ENCODE measurements at regions not wholly inside any gene's neighbourhood (a gene's known extent, or its start where the extent isn't known, plus 50 kb on each side); places are given as distances from the start of the nearest gene placed in this dataset.

DNA sequence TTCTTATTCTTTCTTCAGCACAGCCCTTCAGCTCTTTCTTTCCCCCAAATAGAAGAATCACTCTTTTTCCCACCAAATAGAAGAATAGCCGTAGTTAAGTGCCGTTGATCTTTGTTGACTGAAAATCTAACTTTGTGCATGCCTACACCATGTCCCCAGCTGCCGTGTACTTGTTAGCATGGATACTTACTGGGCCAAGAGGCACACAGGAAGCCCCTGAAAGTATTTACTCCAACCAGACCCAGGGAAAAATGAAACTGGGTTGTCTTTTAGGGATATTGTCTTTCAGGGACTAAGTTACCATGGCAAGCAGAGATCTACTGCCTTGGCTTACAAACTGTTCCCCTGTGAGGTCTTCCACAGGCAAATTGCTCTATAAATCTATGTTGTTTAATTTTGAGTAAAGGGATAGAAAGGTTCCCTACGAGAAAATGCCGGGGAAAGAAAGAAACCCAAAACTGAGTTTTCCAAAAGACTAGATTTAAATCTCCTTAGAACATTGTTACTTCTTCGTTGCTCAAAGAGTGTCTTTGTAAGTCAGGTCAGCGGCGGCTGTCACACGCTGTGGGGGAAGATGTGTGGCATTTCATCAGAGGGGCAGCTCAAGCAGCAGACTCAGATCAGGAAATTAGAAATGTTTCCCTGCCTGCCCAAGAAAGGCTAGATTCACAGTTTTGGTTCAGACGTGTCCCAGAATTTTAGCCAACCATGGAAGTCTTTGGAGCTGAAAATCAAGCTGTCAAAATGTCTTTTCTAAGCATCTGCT is 152.7 kb upstream of the PRNP start:
- ATAC-seq (ENCODE audit: poor library complexity) (no peak), DNase-seq (no peak)
- intact Hi-C loops (cut with DNase I), result no loop called here

GRCh38 chr20:4532772-4533171 is 153.5 kb upstream of the PRNP start:
- ATAC-seq (ENCODE audit: poor library complexity) (no peak), DNase-seq (no peak)

GRCh38 chr20:4524792-4525191 is 161.5 kb upstream of the PRNP start:
- DNase-seq, result no peak

More at GRCh38 chr20:4532772-4533171, 153.5 kb upstream of the PRNP start:
- intact Hi-C loops (cut with DNase I), result no loop called here

DNA sequence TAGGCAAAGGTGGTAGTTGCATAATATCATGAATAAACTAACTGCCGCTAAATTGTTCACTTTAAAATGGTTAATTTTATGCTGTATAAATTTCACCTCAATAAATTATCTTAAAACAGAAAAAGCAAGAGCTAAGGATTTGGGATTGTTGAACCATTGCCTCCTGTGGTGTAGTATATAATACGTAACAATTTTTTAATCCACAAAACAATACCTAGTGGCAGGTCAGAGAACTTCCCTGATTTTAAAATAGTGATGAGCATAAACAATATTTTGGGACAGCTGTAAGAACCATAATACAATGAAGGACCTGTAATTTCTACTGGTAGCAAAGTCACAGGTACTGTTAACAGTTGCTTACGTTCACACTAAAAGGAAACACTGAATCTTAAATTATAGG is 161.9 kb upstream of the PRNP start:
- intact Hi-C loops (cut with DNase I), result no loop called here
- ATAC-seq (ENCODE audit: poor library complexity), result no peak
- DNase-seq, result no peak

More at GRCh38 chr20:4524792-4525191, 161.5 kb upstream of the PRNP start:
- intact Hi-C loops (cut with DNase I), result no loop called here
- no peak for ATAC-seq (ENCODE audit: poor library complexity)

DNA sequence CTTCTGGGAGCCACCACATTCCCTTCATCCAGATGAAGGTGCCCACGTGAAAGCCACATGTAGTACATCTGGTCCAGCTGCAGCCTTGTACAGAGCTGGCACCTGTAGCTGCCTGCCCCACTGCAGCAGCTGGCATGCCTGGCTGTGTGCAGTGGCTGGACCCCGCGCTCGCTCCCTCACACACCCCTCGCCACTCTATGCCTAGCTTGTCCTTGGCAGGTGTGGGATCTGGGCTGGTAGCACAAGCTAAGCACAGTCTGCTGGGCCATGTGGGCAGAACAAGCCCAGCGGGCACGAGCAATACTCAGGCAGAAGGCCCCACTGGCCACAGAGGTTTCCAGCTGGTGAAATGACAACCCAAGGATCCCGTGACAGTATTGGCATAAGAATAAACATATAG is 163.9 kb upstream of the PRNP start:
- intact Hi-C loops (cut with DNase I), result no loop called here
- no peak for ATAC-seq (ENCODE audit: poor library complexity)
- DNase-seq, result no peak

DNA sequence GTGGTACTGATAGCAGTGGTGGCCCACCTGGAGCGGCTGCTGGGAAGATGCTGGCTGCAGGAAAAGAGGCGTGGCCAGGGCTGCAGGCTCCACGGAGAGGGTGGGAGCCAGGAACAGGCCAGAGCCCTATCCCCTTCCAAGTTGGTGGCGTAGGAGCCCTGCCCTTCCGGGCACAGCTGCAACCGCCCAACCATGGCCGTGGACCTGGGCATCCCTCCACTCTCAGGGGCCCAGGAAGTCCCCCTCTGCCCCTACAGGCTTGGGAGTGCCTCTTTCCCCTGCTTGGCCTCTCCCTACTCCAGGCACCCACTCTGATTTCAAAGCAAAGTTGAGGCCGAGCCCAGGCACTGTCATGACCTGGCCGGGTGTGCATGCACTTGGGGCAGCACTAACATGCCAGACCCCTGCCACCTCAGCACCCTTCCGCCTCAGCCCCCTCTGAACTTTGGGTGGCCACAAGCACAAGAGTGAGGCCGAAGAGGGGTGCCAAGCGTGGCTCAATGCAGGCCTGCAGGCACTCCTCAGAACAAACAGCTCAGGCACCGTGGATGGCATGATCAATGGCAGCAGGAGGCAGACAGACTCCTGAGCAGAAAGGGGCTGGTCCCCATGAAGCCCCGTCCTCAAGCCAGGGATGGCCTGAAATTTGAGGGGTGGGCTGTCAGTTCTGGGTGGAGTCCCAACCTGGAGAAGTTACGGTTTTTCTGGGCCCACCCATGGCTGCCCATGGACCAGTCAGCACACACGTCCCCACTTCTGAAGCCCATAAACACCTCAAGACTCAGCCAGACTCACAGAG is 164.9 kb upstream of the PRNP start:
- ATAC-seq (ENCODE audit: poor library complexity) (no peak), DNase-seq (no peak)
- intact Hi-C loops (cut with DNase I), result no loop called here

DNA sequence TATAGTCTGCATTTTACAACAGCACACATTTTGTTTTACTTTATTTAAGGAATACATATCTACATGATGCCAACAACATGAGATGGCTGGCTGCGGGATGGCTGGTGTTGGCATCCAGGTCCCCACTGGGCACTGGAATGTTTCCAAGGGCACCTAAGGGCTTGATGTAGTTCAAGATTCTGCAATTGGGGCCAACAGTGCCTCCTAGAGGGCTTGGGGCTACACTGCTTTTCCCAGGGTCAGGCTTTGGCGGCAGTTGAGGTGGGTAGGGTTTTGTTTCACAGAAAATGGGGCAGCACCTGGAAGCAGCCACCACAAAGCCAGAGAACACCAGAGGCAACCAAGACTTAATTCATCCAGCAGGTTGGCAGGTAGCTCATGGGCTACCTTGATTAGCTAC is 166.7 kb upstream of the PRNP start:
- intact Hi-C loops (cut with DNase I), result no loop called here
- DNase-seq (no peak), ATAC-seq (ENCODE audit: poor library complexity) (no peak)

- ATAC-seq (ENCODE audit: poor library complexity), result no peak
- DNase-seq, result no peak
- intact Hi-C loops (cut with DNase I), result no loop called here
Observed at GRCh38 chr20:4516876-4517275, 169.4 kb upstream of the PRNP start.

- DNase-seq (no peak), ATAC-seq (ENCODE audit: poor library complexity) (no peak)
- intact Hi-C loops (cut with DNase I), result no loop called here
Observed at GRCh38 chr20:4513720-4514119, 172.5 kb upstream of the PRNP start.

- ATAC-seq (ENCODE audit: poor library complexity), result no peak
- no peak for DNase-seq
- intact Hi-C loops (cut with DNase I), result no loop called here
Observed at GRCh38 chr20:4512891-4513550, 173.2 kb upstream of the PRNP start.

GRCh38 chr20:4511776-4512175 is 174.5 kb upstream of the PRNP start:
- ATAC-seq (ENCODE audit: poor library complexity) (no peak), DNase-seq (no peak)
- intact Hi-C loops (cut with DNase I), result no loop called here

DNA sequence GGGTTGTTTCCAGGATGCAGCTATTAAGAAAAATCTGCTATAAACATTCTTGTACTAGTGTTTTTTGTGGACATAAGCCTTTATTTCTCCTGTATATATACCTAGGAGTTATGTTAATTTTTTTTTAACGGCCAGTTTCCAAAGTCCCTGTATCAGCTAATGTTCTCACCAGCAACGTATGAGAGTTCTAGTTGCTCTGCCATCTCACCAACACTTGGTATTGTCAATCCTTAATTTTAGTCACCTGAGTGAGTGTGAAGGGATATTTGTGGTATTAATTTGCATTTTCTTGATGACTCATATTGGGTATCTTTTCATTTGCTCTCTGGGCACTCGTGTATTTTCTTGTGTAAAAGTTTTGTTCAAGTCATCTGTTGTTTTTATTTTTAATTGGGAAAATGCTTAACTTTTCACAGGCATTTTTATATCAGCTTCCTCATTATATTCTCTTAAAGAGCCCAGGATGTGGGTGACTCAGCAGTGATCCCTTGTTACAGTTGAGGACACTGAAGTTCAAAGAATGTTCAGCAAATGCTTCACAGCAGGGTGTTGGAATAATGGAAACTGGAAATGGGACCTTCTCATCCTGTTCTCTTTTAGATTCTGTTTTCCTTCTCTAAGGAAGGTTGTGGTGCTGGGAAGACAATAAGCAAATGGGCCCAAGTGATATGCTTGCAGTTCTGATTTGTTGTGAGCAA is 176.3 kb upstream of the PRNP start:
- no peak for ATAC-seq (ENCODE audit: poor library complexity)
- intact Hi-C loops (cut with DNase I), result no loop called here

GRCh38 chr20:4508773-4509172 is 177.5 kb upstream of the PRNP start:
- intact Hi-C loops (cut with DNase I), result no loop called here
- no peak for DNase-seq
- ATAC-seq (ENCODE audit: poor library complexity), result no peak

More for the DNA sequence above, 176.3 kb upstream of the PRNP start:
- no peak for DNase-seq

GRCh38 chr20:4507288-4507719 is 179.0 kb upstream of the PRNP start:
- DNase-seq, result no peak
- ATAC-seq (ENCODE audit: poor library complexity), result no peak
- intact Hi-C loops (cut with DNase I), result no loop called here

- intact Hi-C loops (cut with DNase I), result no loop called here
- DNase-seq (no peak), ATAC-seq (ENCODE audit: poor library complexity) (no peak)
Observed at GRCh38 chr20:4504814-4505213, 181.4 kb upstream of the PRNP start.

GRCh38 chr20:4502756-4503155 is 183.5 kb upstream of the PRNP start:
- DNase-seq (no peak), ATAC-seq (ENCODE audit: poor library complexity) (no peak)
- intact Hi-C loops (cut with DNase I), result no loop called here

GRCh38 chr20:4493386-4493785 is 192.9 kb upstream of the PRNP start:
- intact Hi-C loops (cut with DNase I), result no loop called here
- ATAC-seq (ENCODE audit: poor library complexity) (no peak), DNase-seq (no peak)

DNA sequence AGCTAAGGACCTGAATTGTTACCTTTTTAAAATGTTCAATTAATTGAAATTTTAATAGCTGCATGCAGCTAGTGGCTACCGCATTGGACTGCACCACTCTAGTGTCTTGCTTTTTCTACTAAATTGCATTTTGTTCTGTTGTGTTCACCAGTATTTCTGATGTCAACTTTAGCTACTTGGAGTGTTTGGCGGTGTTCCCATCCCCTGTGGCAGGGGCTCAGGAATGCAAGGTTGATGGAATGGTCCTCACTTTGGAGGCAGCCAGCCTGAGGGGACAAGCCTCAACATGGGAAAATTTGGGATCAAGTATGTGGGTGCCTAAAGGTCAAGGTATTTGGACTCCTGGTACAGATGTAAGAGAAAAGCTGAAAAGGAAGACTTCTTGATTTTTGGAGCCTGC is 194.6 kb upstream of the PRNP start:
- intact Hi-C loops (cut with DNase I), result no loop called here
- no peak for DNase-seq

GRCh38 chr20:4490606-4491280 is 195.5 kb upstream of the PRNP start:
- ATAC-seq (ENCODE audit: poor library complexity), result no peak
- DNase-seq, result no peak
- intact Hi-C loops (cut with DNase I), result no loop called here

More for the DNA sequence above, 194.6 kb upstream of the PRNP start:
- ATAC-seq (ENCODE audit: poor library complexity), result no peak
